Lower lobe of right lung (tissue), 2 donors: ENCODE measurements at regions not wholly inside any gene's neighbourhood (a gene's known extent, or its start where the extent isn't known, plus 50 kb on each side); places are given as distances from the start of the nearest gene placed in this dataset.
"Not testable (repeated sequence)": the region's sequence is repeated elsewhere in the genome, so short reads cannot be mapped to it uniquely, and the experiment has no call there.

ENCODE experiments used
- ATAC-seq, 2 donors: fragments of 200-7000 bp; cut with Tn5 transposase; one replicate each; pipeline ENCODE4 v1.9.1; 2020 to 2022; ENCODE audit warnings: mild to moderate bottlenecking in 2 of 2, moderate library complexity in 2 of 2
- DNase-seq: peaks from one replicate; pipeline ENCODE4 v3.0.0-alpha.2; 2020
- H3K27ac ChIP-seq: fragments of 200-600 bp; one replicate; pipeline ENCODE4 v1.8.0; 2022
- H3K27me3 ChIP-seq: fragments of 200-600 bp; one replicate; pipeline ENCODE4 v1.8.0; 2022; ENCODE audit warnings: low read depth
- H3K36me3 ChIP-seq: fragments of 200-600 bp; one replicate; pipeline ENCODE4 v1.8.0; 2022; ENCODE audit warnings: mild to moderate bottlenecking
- H3K4me1 ChIP-seq: fragments of 200-600 bp; one replicate; pipeline ENCODE4 v1.8.0; 2022
- H3K4me3 ChIP-seq: fragments of 200-600 bp; one replicate; pipeline ENCODE4 v1.8.0; 2022; ENCODE audit warnings: mild to moderate bottlenecking
- H3K9me3 ChIP-seq: fragments of 200-600 bp; one replicate; pipeline ENCODE4 v1.8.0; 2022
- CTCF ChIP-seq: fragments of 200-600 bp; IDR thresholded peaks from one replicate; pipeline ENCODE4 v1.8.0; 2022; ENCODE audit warnings: antibody characterized with exemption, mild to moderate bottlenecking
- intact Hi-C: fragments of 100-400 bp; cut with DNase I; formaldehyde crosslinking; loops from one replicate; pipeline ENCODE4 v1.11.0; 2022
- donor health status: DM: no; HTN: yes; CAD: no; lungs with severe emphysema.

GRCh38 chr16:75948886-75949285 lies 222.6 kb upstream of the CPHXL start:
- ATAC-seq (no peak), DNase-seq (no peak)
- no peaks in the 10 kb centered on the region for H3K27me3 ChIP-seq
- no peak overlapping the region for H3K4me3 ChIP-seq
- no peaks in the 10 kb centered on the region for H3K36me3 ChIP-seq
- H3K9me3 ChIP-seq = no peaks in the 10 kb centered on the region
- H3K4me1 ChIP-seq = no peaks in the 10 kb centered on the region
- intact Hi-C loops = no loop called here
- TF ChIP-seq CTCF = no peak
- H3K27ac ChIP-seq = no peak overlapping the region

GRCh38 chr16:75952124-75952523 lies 225.8 kb upstream of the CPHXL start:
- no peaks in the 10 kb centered on the region for H3K9me3 ChIP-seq
- ATAC-seq = no peak
- intact Hi-C loops = no loop called here
- no peak overlapping the region for H3K4me3 ChIP-seq
- H3K27me3 ChIP-seq = no peaks in the 10 kb centered on the region
- no peaks in the 10 kb centered on the region for H3K36me3 ChIP-seq
- DNase-seq = no peak
- no peak overlapping the region for H3K27ac ChIP-seq
- TF ChIP-seq CTCF = no peak
- H3K4me1 ChIP-seq = no peaks in the 10 kb centered on the region

GRCh38 chr16:75957870-75958269 lies 231.6 kb upstream of the CPHXL start:
- DNase-seq = no peak
- H3K4me3 ChIP-seq = no peak overlapping the region
- intact Hi-C loops = no loop called here
- no peak for TF ChIP-seq CTCF
- no peaks in the 10 kb centered on the region for H3K27me3 ChIP-seq
- H3K4me1 ChIP-seq = no peaks in the 10 kb centered on the region
- H3K27ac ChIP-seq = no peak overlapping the region
- no peak for ATAC-seq
- H3K9me3 ChIP-seq = no peaks in the 10 kb centered on the region
- H3K36me3 ChIP-seq = no peaks in the 10 kb centered on the region

- ATAC-seq = no peak
- Histone ChIP-seq H3K4me3 (no peak overlapping the region), H3K27me3 (no peaks in the 10 kb centered on the region), H3K36me3 (no peaks in the 10 kb centered on the region), H3K4me1 (no peaks in the 10 kb centered on the region), H3K27ac (no peak overlapping the region), H3K9me3 (no peaks in the 10 kb centered on the region)
- intact Hi-C loops = no loop called here
- no peak for DNase-seq
- no peak for TF ChIP-seq CTCF
These were observed 239.4 kb upstream of the CPHXL start for GRCh38 chr16:75965504-75966374.

- H3K36me3 ChIP-seq, ATAC-seq, DNase-seq, H3K9me3 ChIP-seq, H3K27me3 ChIP-seq, intact Hi-C loops, H3K4me3 ChIP-seq, H3K27ac ChIP-seq, H3K4me1 ChIP-seq: not testable (repeated sequence)
These were observed 242.8 kb upstream of the CPHXL start for GRCh38 chr16:75969120-75969519.

- intact Hi-C loops = no loop called here
- Histone ChIP-seq H3K9me3 (no peaks in the 10 kb centered on the region), H3K36me3 (no peaks in the 10 kb centered on the region), H3K27me3 (no peaks in the 10 kb centered on the region), H3K4me3 (no peak overlapping the region), H3K4me1 (no peaks in the 10 kb centered on the region), H3K27ac (no peak overlapping the region)
- no peak for TF ChIP-seq CTCF
- ATAC-seq (no peak), DNase-seq (no peak)
These were observed 245.0 kb upstream of the CPHXL start for GRCh38 chr16:75971334-75971733.
